ENCODE measurements at regions not wholly inside any gene's neighbourhood (a gene's known extent, or its start where the extent isn't known, plus 50 kb on each side); places are given as distances from the start of the nearest gene placed in this dataset.
"Not testable (repeated sequence)": the region's sequence is repeated elsewhere in the genome, so short reads cannot be mapped to it uniquely, and the experiment has no call there.

GRCh38 chr2:10229462-10230099 lies 73.1 kb upstream of the HPCAL1 start:
- H3K4me2 ChIP-seq (ENCODE audit: low read length), result no peak overlapping the region
- H3K36me3 ChIP-seq (replicated peaks; ENCODE audit: low read depth, low read length), result no peaks in the 10 kb centered on the region
- no peak overlapping the region for H3K27ac ChIP-seq (ENCODE audit: low read length)
- no peak overlapping the region for H3K9ac ChIP-seq (ENCODE audit: low read length)
- H3K9me3 ChIP-seq (ENCODE audit: insufficient read depth, low read length), result no peaks in the 10 kb centered on the region
- TF ChIP-seq EZH2phosphoT487 (IDR thresholded peaks at IDR 0.05; ENCODE audit: low read depth), result no peak
- no peak for TF ChIP-seq CTCF (IDR thresholded peaks at IDR 0.05; ENCODE audit: low read depth, low read length)
- H3K4me3 ChIP-seq (ENCODE audit: low read length), result no peak overlapping the region
- no peaks in the 10 kb centered on the region for H4K20me1 ChIP-seq (ENCODE audit: insufficient read depth, low read length)
- H3K27me3 ChIP-seq (ENCODE audit: low read depth, low read length), result no peaks in the 10 kb centered on the region; the same call in 1 of the 2 replicates
- H3K79me2 ChIP-seq (ENCODE audit: low read length), result no peaks in the 10 kb centered on the region
- H2AFZ ChIP-seq (ENCODE audit: low read depth, low read length), result no peak overlapping the region
- H3K4me1 ChIP-seq (ENCODE audit: low read length), result no peaks in the 10 kb centered on the region

- H3K4me1 ChIP-seq (ENCODE audit: low read length), result no peaks in the 10 kb centered on the region
Measured at GRCh38 chr2:10230499-10230898, 72.2 kb upstream of the HPCAL1 start.

GRCh38 chr2:10230921-10231320 lies 71.8 kb upstream of the HPCAL1 start:
- H3K9me3 ChIP-seq (ENCODE audit: insufficient read depth, low read length); H3K27me3 ChIP-seq (ENCODE audit: low read depth, low read length); H2AFZ ChIP-seq (ENCODE audit: low read depth, low read length); H3K9ac ChIP-seq (ENCODE audit: low read length); H4K20me1 ChIP-seq (ENCODE audit: insufficient read depth, low read length); H3K36me3 ChIP-seq (replicated peaks; ENCODE audit: low read depth, low read length); H3K79me2 ChIP-seq (ENCODE audit: low read length); H3K4me3 ChIP-seq (ENCODE audit: low read length); H3K27ac ChIP-seq (ENCODE audit: low read length); H3K4me1 ChIP-seq (ENCODE audit: low read length); H3K4me2 ChIP-seq (ENCODE audit: low read length): not testable (repeated sequence)

More at GRCh38 chr2:10230499-10230898, 72.2 kb upstream of the HPCAL1 start:
- Histone ChIP-seq H3K9me3 (ENCODE audit: insufficient read depth, low read length) (no peaks in the 10 kb centered on the region), H3K9ac (ENCODE audit: low read length) (no peak overlapping the region), H3K79me2 (ENCODE audit: low read length) (no peaks in the 10 kb centered on the region), H2AFZ (ENCODE audit: low read depth, low read length) (no peak overlapping the region), H3K36me3 (replicated peaks; ENCODE audit: low read depth, low read length) (no peaks in the 10 kb centered on the region), H3K4me2 (ENCODE audit: low read length) (no peak overlapping the region), H3K27ac (ENCODE audit: low read length) (no peak overlapping the region), H3K4me3 (ENCODE audit: low read length) (no peak overlapping the region), H3K27me3 (ENCODE audit: low read depth, low read length) (no peaks in the 10 kb centered on the region; the same call in 1 of the 2 replicates), H4K20me1 (ENCODE audit: insufficient read depth, low read length) (no peaks in the 10 kb centered on the region)
- TF ChIP-seq CTCF (IDR thresholded peaks at IDR 0.05; ENCODE audit: low read depth, low read length) (no peak), EZH2phosphoT487 (IDR thresholded peaks at IDR 0.05; ENCODE audit: low read depth) (no peak)

- no peaks in the 10 kb centered on the region for H3K9me3 ChIP-seq (ENCODE audit: insufficient read depth, low read length)
- no peak overlapping the region for H3K27ac ChIP-seq (ENCODE audit: low read length)
- no peak overlapping the region for H2AFZ ChIP-seq (ENCODE audit: low read depth, low read length)
- H3K9ac ChIP-seq (ENCODE audit: low read length), result no peak overlapping the region
- H3K4me3 ChIP-seq (ENCODE audit: low read length), result no peak overlapping the region
- TF ChIP-seq EZH2phosphoT487 (IDR thresholded peaks at IDR 0.05; ENCODE audit: low read depth), result no peak
- no peak for TF ChIP-seq CTCF (IDR thresholded peaks at IDR 0.05; ENCODE audit: low read depth, low read length)
- no peaks in the 10 kb centered on the region for H3K79me2 ChIP-seq (ENCODE audit: low read length)
- no peaks in the 10 kb centered on the region for H3K36me3 ChIP-seq (replicated peaks; ENCODE audit: low read depth, low read length)
- H4K20me1 ChIP-seq (ENCODE audit: insufficient read depth, low read length), result no peaks in the 10 kb centered on the region
- peaks cover 5% of the 10 kb centered on the region for H3K27me3 ChIP-seq (ENCODE audit: low read depth, low read length)
- H3K4me2 ChIP-seq (ENCODE audit: low read length), result no peak overlapping the region
- H3K4me1 ChIP-seq (ENCODE audit: low read length), result no peaks in the 10 kb centered on the region
Measured at GRCh38 chr2:10231551-10232085, 71.1 kb upstream of the HPCAL1 start.

Measured in OCI-LY3 (cell line).